ENCODE measurements at regions not wholly inside any gene's neighbourhood (a gene's known extent, or its start where the extent isn't known, plus 50 kb on each side); places are given as distances from the start of the nearest gene placed in this dataset.

- H3K4me1 ChIP-seq (ENCODE audit: control insufficient read depth, extremely low read depth, insufficient read depth, low read length): no peaks in the 10 kb centered on the region
- H3K36me3 ChIP-seq (ENCODE audit: control insufficient read depth in 2 of 2, extremely low read depth in 1 of 2, insufficient read depth in 2 of 2, low read length in 2 of 2): no peaks in the 10 kb centered on the region
- dilution Hi-C loops (cut with MboI; ENCODE audit: extremely low pct_ligation_motif_present, low sequenced_read_pairs) (no loop called here), intact Hi-C loops (cut with micrococcal nuclease) (loop anchor here (5.0 to 10.0 kb wide), 2 partner anchors 178 to 1505 kb away; no protein-coding TSS in a partner anchor)
- no peaks in the 10 kb centered on the region for H3K9me3 ChIP-seq (replicated peaks; ENCODE audit: control insufficient read depth, insufficient read depth, low read length)
- no peaks in the 10 kb centered on the region for H3K79me2 ChIP-seq (ENCODE audit: control insufficient read depth, insufficient read depth, low read length)
- H3K4me2 ChIP-seq (ENCODE audit: insufficient read depth, low read length): no peak overlapping the region
- POLR2A ChIA-PET: no interaction called here
- FAIRE-seq: no peak
- H3K9ac ChIP-seq (replicated peaks; ENCODE audit: extremely low read depth, insufficient read depth, low read length): no peak overlapping the region
- no peak overlapping the region for H3K4me3 ChIP-seq (replicated peaks in 1 of 3; ENCODE audit: insufficient read depth in 1 of 3, low read depth in 1 of 3, low read length in 3 of 3)
- no peaks in the 10 kb centered on the region for H3K9me1 ChIP-seq (replicated peaks; ENCODE audit: control insufficient read depth, extremely low read depth, insufficient read depth, low read length)
- H3K27me3 ChIP-seq (ENCODE audit: control insufficient read depth in 2 of 2, insufficient read depth in 2 of 2, low read length in 2 of 2): peaks cover 0 to 2% of the 10 kb centered on the region in 2 experiments
- BruUV-seq (replicated peaks): no TSS peak
- no peak overlapping the region for H3K27ac ChIP-seq (ENCODE audit: insufficient read depth, low read depth, low read length)
- no peak for DNase-seq (ENCODE audit: low read depth, low spot score)
- no peak overlapping the region for H2AFZ ChIP-seq (ENCODE audit: low read depth, low read length)
- no peaks in the 10 kb centered on the region for H4K20me1 ChIP-seq (replicated peaks; ENCODE audit: control insufficient read depth, extremely low read depth, insufficient read depth, low read length)
- TF ChIP-seq EZH2 (IDR thresholded peaks at IDR 0.05; ENCODE audit: borderline replicate concordance, low read depth, low read length, severe bottlenecking): no peak
- TF ChIP-seq MYC (IDR thresholded peaks at IDR 0.05; ENCODE audit: low read depth, low read length): no peak
- TF ChIP-seq JUN (IDR thresholded peaks at IDR 0.05; ENCODE audit: borderline replicate concordance, insufficient read depth, insufficient read length, low read depth): no peak
- no peak for TF ChIP-seq FOS (IDR thresholded peaks at IDR 0.05; ENCODE audit: borderline replicate concordance, insufficient read depth, low read length)
- TF ChIP-seq POLR2AphosphoS5 (IDR thresholded peaks at IDR 0.05; ENCODE audit: insufficient read depth, low read depth, low read length): no peak
- CTCF ChIA-PET: no interaction called here
Observed at GRCh38 chr6:40849546-40849945, 189.5 kb downstream of the UNC5CL start.

- Histone ChIP-seq H3K36me3 (ENCODE audit: control insufficient read depth in 2 of 2, extremely low read depth in 1 of 2, insufficient read depth in 2 of 2, low read length in 2 of 2) (no peaks in the 10 kb centered on the region), H2AFZ (ENCODE audit: low read depth, low read length) (no peak overlapping the region), H3K9ac (replicated peaks; ENCODE audit: extremely low read depth, insufficient read depth, low read length) (no peak overlapping the region), H3K27ac (ENCODE audit: insufficient read depth, low read depth, low read length) (no peak overlapping the region), H4K20me1 (replicated peaks; ENCODE audit: control insufficient read depth, extremely low read depth, insufficient read depth, low read length) (no peaks in the 10 kb centered on the region), H3K4me1 (ENCODE audit: control insufficient read depth, extremely low read depth, insufficient read depth, low read length) (no peaks in the 10 kb centered on the region), H3K9me3 (replicated peaks; ENCODE audit: control insufficient read depth, insufficient read depth, low read length) (no peaks in the 10 kb centered on the region), H3K4me2 (ENCODE audit: insufficient read depth, low read length) (no peak overlapping the region), H3K9me1 (replicated peaks; ENCODE audit: control insufficient read depth, extremely low read depth, insufficient read depth, low read length) (no peaks in the 10 kb centered on the region), H3K4me3 (replicated peaks in 1 of 3; ENCODE audit: insufficient read depth in 1 of 3, low read depth in 1 of 3, low read length in 3 of 3) (no peak overlapping the region), H3K79me2 (ENCODE audit: control insufficient read depth, insufficient read depth, low read length) (no peaks in the 10 kb centered on the region), H3K27me3 (ENCODE audit: control insufficient read depth in 2 of 2, insufficient read depth in 2 of 2, low read length in 2 of 2) (peaks cover 0 to 2% of the 10 kb centered on the region in 2 experiments)
- no peak for DNase-seq (ENCODE audit: low read depth, low spot score)
- ChIA-PET POLR2A (no interaction called here), CTCF (no interaction called here)
- TF ChIP-seq POLR2AphosphoS5 (IDR thresholded peaks at IDR 0.05; ENCODE audit: insufficient read depth, low read depth, low read length): no peak
- TF ChIP-seq, protein P1, sequence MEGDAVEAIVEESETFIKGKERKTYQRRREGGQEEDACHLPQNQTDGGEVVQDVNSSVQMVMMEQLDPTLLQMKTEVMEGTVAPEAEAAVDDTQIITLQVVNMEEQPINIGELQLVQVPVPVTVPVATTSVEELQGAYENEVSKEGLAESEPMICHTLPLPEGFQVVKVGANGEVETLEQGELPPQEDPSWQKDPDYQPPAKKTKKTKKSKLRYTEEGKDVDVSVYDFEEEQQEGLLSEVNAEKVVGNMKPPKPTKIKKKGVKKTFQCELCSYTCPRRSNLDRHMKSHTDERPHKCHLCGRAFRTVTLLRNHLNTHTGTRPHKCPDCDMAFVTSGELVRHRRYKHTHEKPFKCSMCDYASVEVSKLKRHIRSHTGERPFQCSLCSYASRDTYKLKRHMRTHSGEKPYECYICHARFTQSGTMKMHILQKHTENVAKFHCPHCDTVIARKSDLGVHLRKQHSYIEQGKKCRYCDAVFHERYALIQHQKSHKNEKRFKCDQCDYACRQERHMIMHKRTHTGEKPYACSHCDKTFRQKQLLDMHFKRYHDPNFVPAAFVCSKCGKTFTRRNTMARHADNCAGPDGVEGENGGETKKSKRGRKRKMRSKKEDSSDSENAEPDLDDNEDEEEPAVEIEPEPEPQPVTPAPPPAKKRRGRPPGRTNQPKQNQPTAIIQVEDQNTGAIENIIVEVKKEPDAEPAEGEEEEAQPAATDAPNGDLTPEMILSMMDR (IDR thresholded peaks at IDR 0.05; ENCODE audit: extremely low read depth in 1 of 2, insufficient read depth in 1 of 2, low read depth in 1 of 2, low read length in 2 of 2): no peak
- no peak for TF ChIP-seq POLR2A (IDR thresholded peaks at IDR 0.05; ENCODE audit: low read depth, low read length)
- TF ChIP-seq JUN (IDR thresholded peaks at IDR 0.05; ENCODE audit: borderline replicate concordance, insufficient read depth, insufficient read length, low read depth): no peak
- TF ChIP-seq MYC (IDR thresholded peaks at IDR 0.05; ENCODE audit: low read depth, low read length): no peak
- no TSS peak for BruUV-seq (replicated peaks)
- FAIRE-seq: no peak
- intact Hi-C loops (cut with micrococcal nuclease): loop anchor here (5.0 to 10.0 kb wide), 2 partner anchors 178 to 1504 kb away; no protein-coding TSS in a partner anchor
- dilution Hi-C loops (cut with MboI; ENCODE audit: extremely low pct_ligation_motif_present, low sequenced_read_pairs): no loop called here
Observed at GRCh38 chr6:40848868-40849514, 190.0 kb downstream of the UNC5CL start.
